ENCODE measurements at regions not wholly inside any gene's neighbourhood (a gene's known extent, or its start where the extent isn't known, plus 50 kb on each side); places are given as distances from the start of the nearest gene placed in this dataset.

GRCh38 chr17:72362376-72363088, 241.7 kb downstream of the SOX9 start:
- Histone ChIP-seq H3K9me3 (ENCODE audit: control insufficient read depth in 4 of 4, low read length in 3 of 4) (no peaks in the 10 kb centered on the region), H3K4me3 (ENCODE audit: low read depth in 1 of 3, low read length in 3 of 3) (no peak overlapping the region), H3K27me3 (ENCODE audit: control insufficient read depth in 4 of 4, insufficient read depth in 4 of 4, low read length in 3 of 4) (no peaks in the 10 kb centered on the region), H3K4me1 (ENCODE audit: control insufficient read depth in 4 of 4, insufficient read depth in 4 of 4, low read length in 3 of 4) (no peaks in the 10 kb centered on the region), H3K9ac (ENCODE audit: low read depth in 1 of 2, low read length in 2 of 2) (no peak overlapping the region), H3K36me3 (ENCODE audit: control insufficient read depth in 4 of 4, insufficient read depth in 3 of 4, low read depth in 1 of 4, low read length in 3 of 4) (no peaks in the 10 kb centered on the region), H3K27ac (ENCODE audit: low read depth in 1 of 2, low read length in 2 of 2) (no peak overlapping the region)
- no peak for DNase-seq (ENCODE audit: low spot score)
- no peak for TF ChIP-seq SP1 (IDR thresholded peaks at IDR 0.05)
- no peak for TF ChIP-seq FOXA1 (IDR thresholded peaks at IDR 0.05)
- no peak for TF ChIP-seq NR2F2 (IDR thresholded peaks at IDR 0.05)
- no peak for TF ChIP-seq HNF4G (IDR thresholded peaks at IDR 0.05)
- TF ChIP-seq JUND (IDR thresholded peaks at IDR 0.05), result no peak
- TF ChIP-seq CTCF (IDR thresholded peaks at IDR 0.05; ENCODE audit: low read depth, low read length, missing input control), result no peak
- TF ChIP-seq HNF4A (conservative IDR thresholded peaks at IDR 0.05), result no peak
- 74% methylated on average over 9 of the region's 9 CpGs for WGBS

GRCh38 chr17:72363089-72363610, 242.3 kb downstream of the SOX9 start:
- H3K9me3 ChIP-seq (ENCODE audit: control insufficient read depth in 4 of 4, low read length in 3 of 4), result no peaks in the 10 kb centered on the region
- no peaks in the 10 kb centered on the region for H3K36me3 ChIP-seq (ENCODE audit: control insufficient read depth in 4 of 4, insufficient read depth in 3 of 4, low read depth in 1 of 4, low read length in 3 of 4)
- H3K27ac ChIP-seq (ENCODE audit: low read depth in 1 of 2, low read length in 2 of 2), result no peak overlapping the region
- no peaks in the 10 kb centered on the region for H3K4me1 ChIP-seq (ENCODE audit: control insufficient read depth in 4 of 4, insufficient read depth in 4 of 4, low read length in 3 of 4)
- no peak for TF ChIP-seq RAD21 (IDR thresholded peaks at IDR 0.05)
- no peak for TF ChIP-seq SP1 (IDR thresholded peaks at IDR 0.05)
- TF ChIP-seq FOXA2 (IDR thresholded peaks at IDR 0.05), result no peak
- TF ChIP-seq FOXA1 (IDR thresholded peaks at IDR 0.05), result no peak
- TF ChIP-seq GABPA (IDR thresholded peaks at IDR 0.05 in 1 of 2, conservative IDR thresholded peaks at IDR 0.05 in 1 of 2), result no peak
- TF ChIP-seq ATF3 (IDR thresholded peaks at IDR 0.05), result no peak
- TF ChIP-seq ZBTB33 (IDR thresholded peaks at IDR 0.05), result no peak
- TF ChIP-seq NR2F2 (IDR thresholded peaks at IDR 0.05), result no peak
- TF ChIP-seq REST (IDR thresholded peaks at IDR 0.05), result no peak
- no peak for TF ChIP-seq CTCF (IDR thresholded peaks at IDR 0.05; ENCODE audit: low read depth, low read length, missing input control)
- H3K27me3 ChIP-seq (ENCODE audit: control insufficient read depth in 4 of 4, insufficient read depth in 4 of 4, low read length in 3 of 4), result no peaks in the 10 kb centered on the region
- H3K9ac ChIP-seq (ENCODE audit: low read depth in 1 of 2, low read length in 2 of 2), result no peak overlapping the region
- no peak overlapping the region for H3K4me3 ChIP-seq (ENCODE audit: low read depth in 1 of 3, low read length in 3 of 3)
- DNase-seq (ENCODE audit: low spot score), result no peak
- WGBS, result 71% methylated on average over 6 of the region's 6 CpGs

Data from liver (tissue), 8 donors.